HEK293 (cell line): ENCODE measurements at regions not wholly inside any gene's neighbourhood (a gene's known extent, or its start where the extent isn't known, plus 50 kb on each side); places are given as distances from the start of the nearest gene placed in this dataset.

Experiments
- CTCF ChIP-seq: fragments of 450-650 bp; formaldehyde crosslinking; IDR thresholded peaks from 2 replicates; pipeline ENCODE4 v1.5.1; 2016; ENCODE audit warnings: missing biosample characterization, missing genetic modification characterization
- HOXA7 ChIP-seq: sonication (generic); formaldehyde crosslinking; IDR thresholded peaks from 2 replicates; pipeline ENCODE4 v1.8.1; 2022; ENCODE audit warnings: missing genetic modification reagents, borderline replicate concordance
- REST ChIP-seq: fragments of 450-650 bp; formaldehyde crosslinking; IDR thresholded peaks from 2 replicates; pipeline ENCODE4 v1.5.1; 2016; ENCODE audit warnings: missing biosample characterization, missing genetic modification characterization
- ZBTB1 ChIP-seq: fragments of 450-650 bp; formaldehyde crosslinking; IDR thresholded peaks from 2 replicates; pipeline ENCODE4 v1.5.1; 2016; ENCODE audit warnings: missing biosample characterization, missing genetic modification characterization
- ZFP41 ChIP-seq: fragments of 450-650 bp; formaldehyde crosslinking; IDR thresholded peaks from 2 replicates; pipeline ENCODE4 v1.5.1; 2016; ENCODE audit warnings: missing biosample characterization, missing genetic modification characterization, borderline replicate concordance
- ZFP69B ChIP-seq: fragments of 450-650 bp; formaldehyde crosslinking; IDR thresholded peaks from 2 replicates; pipeline ENCODE4 v1.5.1; 2016; ENCODE audit warnings: missing biosample characterization, missing genetic modification characterization
- ZNF174 ChIP-seq: fragments of 450-650 bp; formaldehyde crosslinking; IDR thresholded peaks from 2 replicates; pipeline ENCODE4 v1.5.0; 2017; ENCODE audit warnings: missing biosample characterization, mild to moderate bottlenecking, missing genetic modification characterization
- ZNF302 ChIP-seq: fragments of 450-650 bp; formaldehyde crosslinking; IDR thresholded peaks from 2 replicates; pipeline ENCODE4 v1.5.1; 2016; ENCODE audit warnings: missing biosample characterization, missing genetic modification characterization, low read depth
- ZNF558 ChIP-seq: fragments of 450-650 bp; formaldehyde crosslinking; IDR thresholded peaks from 2 replicates; pipeline ENCODE4 v1.5.1; 2016; ENCODE audit warnings: missing biosample characterization, missing genetic modification characterization

GRCh38 chr11:98740321-98740720 is 280.4 kb upstream of the CNTN5 start:
- TF ChIP-seq REST (tag by site-specific recombination) (no peak), HOXA7 (no peak), ZBTB1 (tag by site-specific recombination) (no peak), CTCF (no peak), ZFP41 (tag by site-specific recombination) (no peak), ZNF302 (tag by site-specific recombination) (no peak), ZNF558 (tag by site-specific recombination) (no peak), ZFP69B (no peak), ZNF174 (tag by site-specific recombination) (no peak)
